AG04450 (cell line): ENCODE measurements at regions not wholly inside any gene's neighbourhood (a gene's known extent, or its start where the extent isn't known, plus 50 kb on each side); places are given as distances from the start of the nearest gene placed in this dataset.

ENCODE experiments used
- CTCF ChIA-PET: fragments of 300-600, 350-600 bp; formaldehyde crosslinking; extraction: SDS; loops from one replicate; lab custom pipeline; 2022; ENCODE audit warnings: antibody characterized with exemption, inconsistent platforms; lab: Charles Lee
- POLR2A ChIA-PET: fragments of 350-600 bp; formaldehyde crosslinking; extraction: SDS; loops from one replicate; lab custom pipeline; 2021; ENCODE audit warnings: antibody characterized with exemption, inconsistent platforms; lab: Yijun Ruan, JAX
- DNase-seq: peaks from one replicate; pipeline ENCODE4 v3.0.0-alpha.2; 2011; ENCODE audit warnings: low read depth, low spot score
- H3K27ac ChIP-seq: one replicate; pipeline ENCODE4 v1.5.1; 2012; ENCODE audit warnings: low read depth, low read length, control low read depth
- H3K27me3 ChIP-seq: one replicate; pipeline ENCODE4 v1.6.0; 2012; ENCODE audit warnings: low read length; ENCODE audit not compliant: control insufficient read depth, insufficient read depth
- H3K4me3 ChIP-seq: 2 replicates; pipeline ENCODE4 v1.5.1; 2011; ENCODE audit warnings: mild to moderate bottlenecking, low read depth, low read length, control low read depth
- H3K9me3 ChIP-seq: 2 replicates; pipeline ENCODE4 v1.5.1; 2012; ENCODE audit warnings: low read length; ENCODE audit not compliant: control insufficient read depth, insufficient read depth
- CTCF ChIP-seq: IDR thresholded peaks from 2 replicates; pipeline ENCODE4 v1.5.1; 2011; ENCODE audit warnings: low read depth, low read length, control low read depth, inconsistent platforms

- no peak overlapping the region for H3K4me3 ChIP-seq
- no peaks in the 10 kb centered on the region for H3K27me3 ChIP-seq
- no peak for DNase-seq
- no peaks in the 10 kb centered on the region for H3K9me3 ChIP-seq
- no peak for TF ChIP-seq CTCF
- POLR2A ChIA-PET = no interaction called here
- no peak overlapping the region for H3K27ac ChIP-seq
- CTCF ChIA-PET = no interaction called here
These were observed 209.2 kb upstream of the DAB1 start for GRCh38 chr1:57633056-57633455.

GRCh38 chr1:57632401-57632800 is 208.5 kb upstream of the DAB1 start:
- no peaks in the 10 kb centered on the region for H3K9me3 ChIP-seq
- no peak for TF ChIP-seq CTCF
- DNase-seq = no peak
- CTCF ChIA-PET = no interaction called here
- no peaks in the 10 kb centered on the region for H3K27me3 ChIP-seq
- H3K4me3 ChIP-seq = no peak overlapping the region
- POLR2A ChIA-PET = no interaction called here
- H3K27ac ChIP-seq = no peak overlapping the region

- no peak for DNase-seq
- POLR2A ChIA-PET = no interaction called here
- Histone ChIP-seq H3K9me3 (no peaks in the 10 kb centered on the region), H3K27me3 (no peaks in the 10 kb centered on the region), H3K4me3 (no peak overlapping the region), H3K27ac (no peak overlapping the region)
- TF ChIP-seq CTCF = no peak
- CTCF ChIA-PET = no interaction called here
These were observed 203.8 kb upstream of the DAB1 start for GRCh38 chr1:57627612-57628011.

GRCh38 chr1:57623791-57624538 is 200.1 kb upstream of the DAB1 start:
- Histone ChIP-seq H3K9me3 (no peaks in the 10 kb centered on the region), H3K4me3 (no peak overlapping the region), H3K27me3 (peaks cover 3% of the 10 kb centered on the region), H3K27ac (no peak overlapping the region)
- no peak for TF ChIP-seq CTCF
- ChIA-PET CTCF (no interaction called here), POLR2A (interaction anchor here (0.6 kb wide), 1 partner anchor 850 kb away, joined by 3 read pairs; no protein-coding TSS in a partner anchor)
- DNase-seq = no peak

- Histone ChIP-seq H3K27ac (no peak overlapping the region), H3K4me3 (no peak overlapping the region), H3K27me3 (peaks cover 3% of the 10 kb centered on the region), H3K9me3 (no peaks in the 10 kb centered on the region)
- DNase-seq = no peak
- ChIA-PET CTCF (no interaction called here), POLR2A (no interaction called here)
- TF ChIP-seq CTCF = no peak
These were observed 199.4 kb upstream of the DAB1 start for GRCh38 chr1:57623039-57623790.
